HEK293 (cell line): ENCODE measurements at regions not wholly inside any gene's neighbourhood (a gene's known extent, or its start where the extent isn't known, plus 50 kb on each side); places are given as distances from the start of the nearest gene placed in this dataset.

Experiments used
- CTCF ChIP-seq: fragments of 450-650 bp; formaldehyde crosslinking; IDR thresholded peaks from 2 replicates; pipeline ENCODE4 v1.5.1; 2016; ENCODE audit warnings: missing biosample characterization, missing genetic modification characterization
- ZNF221 ChIP-seq: fragments of 450-650 bp; formaldehyde crosslinking; IDR thresholded peaks from 2 replicates; pipeline ENCODE4 v1.5.1; 2017; ENCODE audit warnings: missing biosample characterization, missing genetic modification characterization, borderline replicate concordance
- ZNF302 ChIP-seq: fragments of 450-650 bp; formaldehyde crosslinking; IDR thresholded peaks from 2 replicates; pipeline ENCODE4 v1.5.1; 2016; ENCODE audit warnings: missing biosample characterization, missing genetic modification characterization, low read depth
- ZNF585B ChIP-seq: fragments of 450-650 bp; formaldehyde crosslinking; IDR thresholded peaks from 2 replicates; pipeline ENCODE4 v1.5.1; 2016; ENCODE audit warnings: missing biosample characterization, missing genetic modification characterization
- TF ChIP-seq, protein P1 (sequence below): fragments of 450-650 bp; formaldehyde crosslinking; IDR thresholded peaks from 2 replicates; pipeline ENCODE4 v1.5.1; 2016; ENCODE audit warnings: missing biosample characterization, missing genetic modification characterization

DNA sequence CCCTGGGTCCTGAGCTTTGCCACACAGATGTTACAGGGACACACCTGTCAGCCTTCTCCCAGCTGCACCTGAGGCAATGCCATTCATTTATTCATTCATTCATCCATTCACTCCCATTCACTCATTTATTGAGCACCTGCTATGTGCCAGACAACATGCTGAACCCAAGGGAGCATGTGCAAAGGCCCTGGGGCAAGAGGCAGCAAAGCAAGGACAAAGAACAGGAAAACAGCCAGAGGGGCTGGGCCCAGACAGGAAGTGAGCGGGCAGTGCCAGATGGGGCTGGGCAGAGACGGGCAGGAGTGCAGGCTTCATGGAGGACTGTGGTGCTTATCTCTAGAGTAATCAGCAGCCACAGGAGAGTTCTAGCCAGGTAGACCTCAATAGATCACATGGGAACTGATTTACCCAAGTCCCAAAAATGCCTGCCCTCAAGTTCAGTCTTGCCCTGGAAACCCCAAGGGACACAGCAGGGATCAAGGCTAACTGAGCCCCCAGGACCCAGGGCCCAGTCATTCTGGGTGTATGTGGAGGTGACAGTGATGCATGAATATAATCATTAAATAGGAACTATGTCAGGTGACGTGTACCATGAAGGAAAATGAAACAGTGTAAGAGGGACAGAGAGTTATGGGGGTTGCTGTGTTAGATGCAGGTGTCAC lies 530.3 kb downstream of the MATN1 start:
- no peak for TF ChIP-seq CTCF (tag by site-specific recombination)
- TF ChIP-seq ZNF585B (tag by site-specific recombination): no peak
- TF ChIP-seq, protein P1, sequence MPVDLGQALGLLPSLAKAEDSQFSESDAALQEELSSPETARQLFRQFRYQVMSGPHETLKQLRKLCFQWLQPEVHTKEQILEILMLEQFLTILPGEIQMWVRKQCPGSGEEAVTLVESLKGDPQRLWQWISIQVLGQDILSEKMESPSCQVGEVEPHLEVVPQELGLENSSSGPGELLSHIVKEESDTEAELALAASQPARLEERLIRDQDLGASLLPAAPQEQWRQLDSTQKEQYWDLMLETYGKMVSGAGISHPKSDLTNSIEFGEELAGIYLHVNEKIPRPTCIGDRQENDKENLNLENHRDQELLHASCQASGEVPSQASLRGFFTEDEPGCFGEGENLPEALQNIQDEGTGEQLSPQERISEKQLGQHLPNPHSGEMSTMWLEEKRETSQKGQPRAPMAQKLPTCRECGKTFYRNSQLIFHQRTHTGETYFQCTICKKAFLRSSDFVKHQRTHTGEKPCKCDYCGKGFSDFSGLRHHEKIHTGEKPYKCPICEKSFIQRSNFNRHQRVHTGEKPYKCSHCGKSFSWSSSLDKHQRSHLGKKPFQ (tag by site-specific recombination): no peak
- TF ChIP-seq ZNF221 (tag by site-specific recombination): no peak
- TF ChIP-seq ZNF302: no peak
